Hepatocyte (in vitro differentiated cells): ENCODE measurements at regions not wholly inside any gene's neighbourhood (a gene's known extent, or its start where the extent isn't known, plus 50 kb on each side); places are given as distances from the start of the nearest gene placed in this dataset.

Experiments used
- DNase-seq: peaks from one replicate; pipeline ENCODE4 v3.0.0-alpha.2; 2016; ENCODE audit warnings: low spot score
- H2AFZ ChIP-seq: fragments of 200-600 bp; sonication (generic); 2 replicates; pipeline ENCODE4 v1.6.0; 2016; ENCODE audit warnings: antibody characterized with exemption, mild to moderate bottlenecking
- H3K27ac ChIP-seq: fragments of 200-600 bp; sonication (generic); 2 replicates; pipeline ENCODE4 v1.5.1; 2016; ENCODE audit warnings: mild to moderate bottlenecking
- H3K27me3 ChIP-seq: fragments of 200-600 bp; sonication (generic); 2 replicates; pipeline ENCODE4 v1.6.1; 2016
- H3K36me3 ChIP-seq: fragments of 200-600 bp; sonication (generic); replicated peaks from 2 replicates; pipeline ENCODE4 v1.5.1; 2016; ENCODE audit warnings: low read depth; ENCODE audit not compliant: insufficient read depth
- H3K4me1 ChIP-seq: fragments of 200-600 bp; sonication (generic); 2 replicates; pipeline ENCODE4 v1.5.1; 2016; ENCODE audit warnings: mild to moderate bottlenecking, moderate library complexity; ENCODE audit not compliant: insufficient read depth
- H3K4me2 ChIP-seq: fragments of 200-600 bp; sonication (generic); 2 replicates; pipeline ENCODE4 v1.6.0; 2016
- H3K4me3 ChIP-seq: fragments of 200-600 bp; sonication (generic); 2 replicates; pipeline ENCODE4 v1.5.1; 2016; ENCODE audit warnings: mild to moderate bottlenecking
- H3K79me2 ChIP-seq: fragments of 200-600 bp; sonication (generic); 2 replicates; pipeline ENCODE4 v1.6.0; 2017; ENCODE audit warnings: mild to moderate bottlenecking
- H3K9me2 ChIP-seq: fragments of 200-600 bp; sonication (generic); replicated peaks from 2 replicates; pipeline ENCODE4 v1.6.0; 2017; ENCODE audit warnings: mild to moderate bottlenecking; ENCODE audit not compliant: insufficient read depth
- H3K9me3 ChIP-seq: fragments of 200-600 bp; sonication (generic); 2 replicates; pipeline ENCODE4 v1.5.1; 2016; ENCODE audit warnings: low read depth, mild to moderate bottlenecking
- H4K20me1 ChIP-seq: fragments of 200-600 bp; sonication (generic); 2 replicates; pipeline ENCODE4 v1.6.0; 2016; ENCODE audit warnings: mild to moderate bottlenecking; ENCODE audit not compliant: insufficient read depth, poor library complexity, severe bottlenecking
- EZH2 ChIP-seq: fragments of 200-600 bp; sonication (generic); IDR thresholded peaks from 2 replicates; pipeline ENCODE4 v1.6.1; 2016; ENCODE audit warnings: antibody characterized with exemption, mild to moderate bottlenecking, borderline replicate concordance
- EZH2phosphoT487 ChIP-seq: fragments of 200-600 bp; sonication (generic); IDR thresholded peaks from one replicate; pipeline ENCODE4 v1.6.1; 2018; ENCODE audit warnings: antibody characterized with exemption, mild to moderate bottlenecking, low read depth, moderate library complexity; ENCODE audit not compliant: unreplicated experiment, severe bottlenecking
- WGBS: methylation state at CpG from one replicate; pipeline ENCODE4 v1.1.6; 2016; ENCODE audit warnings: low lambda C conversion rate; ENCODE audit errors: missing lambda C conversion rate; 5-methylcytosine and 5-hydroxymethylcytosine counted together
- TF ChIP-seq, protein P1 (sequence below): fragments of 200-600 bp; sonication (generic); IDR thresholded peaks from 2 replicates; pipeline ENCODE4 v1.5.1; 2016; ENCODE audit warnings: antibody characterized with exemption, mild to moderate bottlenecking; ENCODE audit not compliant: poor library complexity

DNA sequence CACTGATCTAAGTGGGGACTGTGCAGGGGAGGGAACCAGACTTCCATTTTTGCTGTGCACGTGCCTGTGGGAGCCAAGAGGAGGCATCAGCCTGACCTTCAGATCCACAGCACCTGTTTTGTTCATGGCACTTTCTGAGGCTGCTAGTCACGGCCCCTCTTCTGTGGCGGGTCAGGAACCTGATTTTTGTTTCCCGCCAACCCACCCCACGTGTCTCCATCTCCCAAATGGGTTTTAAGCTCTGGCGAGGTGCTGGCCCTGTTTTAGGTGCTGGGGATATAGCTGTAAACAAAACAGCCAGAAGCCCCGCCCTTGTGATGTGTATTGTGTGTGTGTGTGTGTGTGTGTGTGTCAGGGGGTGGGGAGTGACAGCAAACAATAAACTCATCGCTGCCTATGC, 60.4 kb upstream of the GRPEL1 start:
- TF ChIP-seq, protein P1, sequence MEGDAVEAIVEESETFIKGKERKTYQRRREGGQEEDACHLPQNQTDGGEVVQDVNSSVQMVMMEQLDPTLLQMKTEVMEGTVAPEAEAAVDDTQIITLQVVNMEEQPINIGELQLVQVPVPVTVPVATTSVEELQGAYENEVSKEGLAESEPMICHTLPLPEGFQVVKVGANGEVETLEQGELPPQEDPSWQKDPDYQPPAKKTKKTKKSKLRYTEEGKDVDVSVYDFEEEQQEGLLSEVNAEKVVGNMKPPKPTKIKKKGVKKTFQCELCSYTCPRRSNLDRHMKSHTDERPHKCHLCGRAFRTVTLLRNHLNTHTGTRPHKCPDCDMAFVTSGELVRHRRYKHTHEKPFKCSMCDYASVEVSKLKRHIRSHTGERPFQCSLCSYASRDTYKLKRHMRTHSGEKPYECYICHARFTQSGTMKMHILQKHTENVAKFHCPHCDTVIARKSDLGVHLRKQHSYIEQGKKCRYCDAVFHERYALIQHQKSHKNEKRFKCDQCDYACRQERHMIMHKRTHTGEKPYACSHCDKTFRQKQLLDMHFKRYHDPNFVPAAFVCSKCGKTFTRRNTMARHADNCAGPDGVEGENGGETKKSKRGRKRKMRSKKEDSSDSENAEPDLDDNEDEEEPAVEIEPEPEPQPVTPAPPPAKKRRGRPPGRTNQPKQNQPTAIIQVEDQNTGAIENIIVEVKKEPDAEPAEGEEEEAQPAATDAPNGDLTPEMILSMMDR: no peak
- TF ChIP-seq EZH2phosphoT487 (no peak), EZH2 (no peak)
- 90% methylated on average over 8 of the region's 8 CpGs for WGBS
- peaks cover 14% of the 10 kb centered on the region for H3K4me1 ChIP-seq
- H4K20me1 ChIP-seq: no peaks in the 10 kb centered on the region
- no peaks in the 10 kb centered on the region for H3K9me3 ChIP-seq
- H3K27ac ChIP-seq: no peak overlapping the region
- H3K27me3 ChIP-seq: no peaks in the 10 kb centered on the region
- no peak overlapping the region for H3K4me3 ChIP-seq
- H3K4me2 ChIP-seq: no peak overlapping the region
- no peaks in the 10 kb centered on the region for H3K36me3 ChIP-seq
- no peaks in the 10 kb centered on the region for H3K79me2 ChIP-seq
- DNase-seq: no peak
- no peaks in the 10 kb centered on the region for H3K9me2 ChIP-seq
- no peak overlapping the region for H2AFZ ChIP-seq

- 78% methylated on average over 18 of the region's 18 CpGs for WGBS
- no peaks in the 10 kb centered on the region for H3K9me2 ChIP-seq
Observed at GRCh38 chr4:7127576-7127975, 59.7 kb upstream of the GRPEL1 start.

GRCh38 chr4:7126981-7127380, 59.1 kb upstream of the GRPEL1 start:
- TF ChIP-seq EZH2 (no peak), EZH2phosphoT487 (no peak)
- TF ChIP-seq, protein P1: no peak
- Histone ChIP-seq H3K9me3 (no peaks in the 10 kb centered on the region), H3K27me3 (no peaks in the 10 kb centered on the region), H3K27ac (no peak overlapping the region), H3K4me2 (no peak overlapping the region), H3K36me3 (no peaks in the 10 kb centered on the region), H3K4me3 (no peak overlapping the region), H3K79me2 (no peaks in the 10 kb centered on the region), H3K9me2 (no peaks in the 10 kb centered on the region), H2AFZ (no peak overlapping the region), H4K20me1 (no peaks in the 10 kb centered on the region), H3K4me1 (peaks cover 14% of the 10 kb centered on the region)
- WGBS: 87% methylated on average over 8 of the region's 8 CpGs
- no peak for DNase-seq

More at GRCh38 chr4:7127576-7127975, 59.7 kb upstream of the GRPEL1 start:
- Histone ChIP-seq H3K4me2 (no peak overlapping the region), H3K27ac (no peak overlapping the region), H3K27me3 (no peaks in the 10 kb centered on the region), H3K9me3 (no peaks in the 10 kb centered on the region), H3K36me3 (no peaks in the 10 kb centered on the region), H4K20me1 (no peaks in the 10 kb centered on the region), H2AFZ (no peak overlapping the region), H3K4me1 (peaks cover 14% of the 10 kb centered on the region), H3K4me3 (no peak overlapping the region), H3K79me2 (no peaks in the 10 kb centered on the region)
- DNase-seq: no peak
- TF ChIP-seq EZH2phosphoT487 (no peak), EZH2 (no peak)
- TF ChIP-seq, protein P1: no peak
